ENCODE measurements at regions not wholly inside any gene's neighbourhood (a gene's known extent, or its start where the extent isn't known, plus 50 kb on each side); places are given as distances from the start of the nearest gene placed in this dataset.

GRCh38 chr3:193983846-193984818, 151.8 kb upstream of the HES1 start:
- Mint-ChIP-seq H3K27me3 (no peaks in the 10 kb centered on the region), H3K9me3 (no peaks in the 10 kb centered on the region), H3K36me3 (no peaks in the 10 kb centered on the region), H3K27ac (no peak overlapping the region), H3K4me1 (ENCODE audit: unreplicated experiment) (peaks cover 18% of the 10 kb centered on the region), H3K4me3 (no peak overlapping the region)
- TF ChIP-seq CTCF (conservative IDR thresholded peaks at IDR 0.05) = no peak
- no peak for DNase-seq (ENCODE audit: extremely low spot score, unreplicated experiment)

GRCh38 chr3:193984876-193985275, 151.1 kb upstream of the HES1 start:
- TF ChIP-seq CTCF (conservative IDR thresholded peaks at IDR 0.05) = no peak
- no peak for DNase-seq (ENCODE audit: extremely low spot score, unreplicated experiment)
- Mint-ChIP-seq H3K4me1 (ENCODE audit: unreplicated experiment) (peaks cover 18% of the 10 kb centered on the region), H3K4me3 (no peak overlapping the region), H3K27me3 (no peaks in the 10 kb centered on the region), H3K9me3 (no peaks in the 10 kb centered on the region), H3K36me3 (no peaks in the 10 kb centered on the region), H3K27ac (no peak overlapping the region)

- H3K9me3 Mint-ChIP-seq = no peaks in the 10 kb centered on the region
- no peak for DNase-seq (ENCODE audit: extremely low spot score, unreplicated experiment)
- no peak overlapping the region for H3K4me3 Mint-ChIP-seq
- H3K4me1 Mint-ChIP-seq (ENCODE audit: unreplicated experiment) = peaks cover 18% of the 10 kb centered on the region
- no peaks in the 10 kb centered on the region for H3K36me3 Mint-ChIP-seq
- H3K27ac Mint-ChIP-seq = no peak overlapping the region
- TF ChIP-seq CTCF (conservative IDR thresholded peaks at IDR 0.05) = no peak
- H3K27me3 Mint-ChIP-seq = no peaks in the 10 kb centered on the region
These were observed 148.8 kb upstream of the HES1 start for GRCh38 chr3:193987186-193987585.

- no peaks in the 10 kb centered on the region for H3K9me3 Mint-ChIP-seq
- H3K27me3 Mint-ChIP-seq = peaks cover 4% of the 10 kb centered on the region
These were observed 146.8 kb upstream of the HES1 start for GRCh38 chr3:193989186-193989585.

GRCh38 chr3:193991666-193992424, 144.1 kb upstream of the HES1 start:
- Mint-ChIP-seq H3K4me1 (ENCODE audit: unreplicated experiment) (peaks cover 15% of the 10 kb centered on the region), H3K27me3 (peaks cover 4% of the 10 kb centered on the region), H3K27ac (no peak overlapping the region), H3K36me3 (no peaks in the 10 kb centered on the region), H3K4me3 (no peak overlapping the region), H3K9me3 (no peaks in the 10 kb centered on the region)
- TF ChIP-seq CTCF (conservative IDR thresholded peaks at IDR 0.05) = no peak
- DNase-seq (ENCODE audit: extremely low spot score, unreplicated experiment) = no peak

More at GRCh38 chr3:193989186-193989585, 146.8 kb upstream of the HES1 start:
- no peak for DNase-seq (ENCODE audit: extremely low spot score, unreplicated experiment)
- Mint-ChIP-seq H3K4me3 (no peak overlapping the region), H3K27ac (no peak overlapping the region), H3K4me1 (ENCODE audit: unreplicated experiment) (peaks cover 16% of the 10 kb centered on the region), H3K36me3 (no peaks in the 10 kb centered on the region)
- no peak for TF ChIP-seq CTCF (conservative IDR thresholded peaks at IDR 0.05)
